HUES64 (cell line): ENCODE measurements at regions not wholly inside any gene's neighbourhood (a gene's known extent, or its start where the extent isn't known, plus 50 kb on each side); places are given as distances from the start of the nearest gene placed in this dataset.

Experiments
- H3K27ac ChIP-seq: 2 replicates; pipeline ENCODE4 v1.7.0; 2013; ENCODE audit warnings: low read depth, low read length, inconsistent platforms
- H3K27me3 ChIP-seq: 2 replicates; pipeline ENCODE4 v1.6.1; 2013; ENCODE audit warnings: mild to moderate bottlenecking, low read length; ENCODE audit not compliant: insufficient read depth
- H3K36me3 ChIP-seq: 2 replicates; pipeline ENCODE4 v1.6.1; 2013; ENCODE audit warnings: mild to moderate bottlenecking, low read length; ENCODE audit not compliant: insufficient read depth
- H3K4me1 ChIP-seq: 2 replicates; pipeline ENCODE4 v1.6.1; 2013; ENCODE audit warnings: mild to moderate bottlenecking, low read length, moderate library complexity; ENCODE audit not compliant: insufficient read depth
- H3K4me3 ChIP-seq: 2 replicates; pipeline ENCODE4 v1.5.1; 2013; ENCODE audit warnings: mild to moderate bottlenecking, low read length, moderate library complexity
- H3K9ac ChIP-seq: 2 replicates; pipeline ENCODE4 v1.6.1; 2013; ENCODE audit warnings: mild to moderate bottlenecking, low read depth, low read length
- H3K9me3 ChIP-seq: 2 replicates; pipeline ENCODE4 v1.6.1; 2013; ENCODE audit warnings: low read depth, low read length; ENCODE audit not compliant: insufficient read depth
- WGBS: fragments of 150-250, 120-280 bp; methylation state at CpG from one replicate; pipeline ENCODE4 v1.1.7; 2013; ENCODE audit warnings: missing lambda C conversion rate; 5-methylcytosine and 5-hydroxymethylcytosine counted together

- 90% methylated on average over 3 of the region's 3 CpGs for WGBS
- Histone ChIP-seq H3K9ac (no peak overlapping the region), H3K4me3 (no peak overlapping the region), H3K27me3 (peaks cover 8% of the 10 kb centered on the region; the same call in 1 of the 2 replicates), H3K9me3 (no peaks in the 10 kb centered on the region), H3K36me3 (no peaks in the 10 kb centered on the region), H3K27ac (no peak overlapping the region), H3K4me1 (peaks cover 9% of the 10 kb centered on the region; the same call in 1 of the 2 replicates)
These were observed 569.7 kb downstream of the REEP3 start for GRCh38 chr10:64090865-64091264.

GRCh38 chr10:64091897-64092296 is 570.7 kb downstream of the REEP3 start:
- peaks cover 8% of the 10 kb centered on the region; the same call in 1 of the 2 replicates for H3K27me3 ChIP-seq
- H3K36me3 ChIP-seq, result no peaks in the 10 kb centered on the region
- no peaks in the 10 kb centered on the region for H3K9me3 ChIP-seq
- H3K27ac ChIP-seq, result no peak overlapping the region
- 78% methylated on average over 4 of the region's 4 CpGs for WGBS
- H3K4me3 ChIP-seq, result no peak overlapping the region
- no peak overlapping the region for H3K9ac ChIP-seq
- H3K4me1 ChIP-seq, result peaks cover under 1% of the 10 kb centered on the region; the same call in 1 of the 2 replicates

- 90% methylated on average over 3 of the region's 3 CpGs for WGBS
- Histone ChIP-seq H3K27ac (no peak overlapping the region), H3K9ac (no peak overlapping the region), H3K4me1 (no peaks in the 10 kb centered on the region), H3K9me3 (no peaks in the 10 kb centered on the region), H3K27me3 (no peaks in the 10 kb centered on the region), H3K36me3 (no peaks in the 10 kb centered on the region), H3K4me3 (no peak overlapping the region)
These were observed 572.1 kb downstream of the REEP3 start for GRCh38 chr10:64093304-64093703.

- Histone ChIP-seq H3K9ac (no peak overlapping the region), H3K4me3 (no peak overlapping the region), H3K4me1 (no peaks in the 10 kb centered on the region), H3K36me3 (no peaks in the 10 kb centered on the region), H3K27me3 (no peaks in the 10 kb centered on the region), H3K9me3 (no peaks in the 10 kb centered on the region), H3K27ac (no peak overlapping the region)
- WGBS, result 100% methylated on average over 2 of the region's 3 CpGs
These were observed 572.8 kb downstream of the REEP3 start for GRCh38 chr10:64093946-64094535.

- no peak overlapping the region for H3K9ac ChIP-seq
- H3K27ac ChIP-seq, result no peak overlapping the region
- H3K4me1 ChIP-seq, result no peaks in the 10 kb centered on the region
- H3K36me3 ChIP-seq, result no peaks in the 10 kb centered on the region
- no peaks in the 10 kb centered on the region for H3K9me3 ChIP-seq
- no peaks in the 10 kb centered on the region for H3K27me3 ChIP-seq
- 92% methylated on average over 4 of the region's 4 CpGs for WGBS
- no peak overlapping the region for H3K4me3 ChIP-seq
These were observed 575.7 kb downstream of the REEP3 start for GRCh38 chr10:64096941-64097340.

GRCh38 chr10:64097391-64098122 is 576.4 kb downstream of the REEP3 start:
- H3K27ac ChIP-seq, result no peak overlapping the region
- H3K36me3 ChIP-seq, result no peaks in the 10 kb centered on the region
- H3K4me3 ChIP-seq, result no peak overlapping the region
- 94% methylated on average over 5 of the region's 9 CpGs for WGBS
- H3K4me1 ChIP-seq, result no peaks in the 10 kb centered on the region
- no peaks in the 10 kb centered on the region for H3K9me3 ChIP-seq
- H3K27me3 ChIP-seq, result no peaks in the 10 kb centered on the region
- H3K9ac ChIP-seq, result no peak overlapping the region

- Histone ChIP-seq H3K4me1 (no peaks in the 10 kb centered on the region), H3K27ac (no peak overlapping the region), H3K9ac (no peak overlapping the region), H3K9me3 (no peaks in the 10 kb centered on the region), H3K27me3 (no peaks in the 10 kb centered on the region), H3K36me3 (no peaks in the 10 kb centered on the region), H3K4me3 (no peak overlapping the region)
- WGBS, result 93% methylated on average over 1 of the region's 1 CpG
These were observed 577.8 kb downstream of the REEP3 start for GRCh38 chr10:64098994-64099393.

GRCh38 chr10:64101606-64102263 is 580.5 kb downstream of the REEP3 start:
- Histone ChIP-seq H3K9me3 (no peaks in the 10 kb centered on the region), H3K27ac (no peak overlapping the region), H3K4me1 (no peaks in the 10 kb centered on the region), H3K27me3 (no peaks in the 10 kb centered on the region), H3K36me3 (no peaks in the 10 kb centered on the region), H3K4me3 (no peak overlapping the region), H3K9ac (no peak overlapping the region)
- 97% methylated on average over 3 of the region's 3 CpGs for WGBS

- H3K4me3 ChIP-seq, result no peak overlapping the region
- no peak overlapping the region for H3K9ac ChIP-seq
- no peaks in the 10 kb centered on the region for H3K4me1 ChIP-seq
- no peaks in the 10 kb centered on the region for H3K9me3 ChIP-seq
- no peaks in the 10 kb centered on the region for H3K27me3 ChIP-seq
- H3K36me3 ChIP-seq, result no peaks in the 10 kb centered on the region
- 100% methylated on average over 1 of the region's 1 CpG for WGBS
- H3K27ac ChIP-seq, result no peak overlapping the region
These were observed 581.0 kb downstream of the REEP3 start for GRCh38 chr10:64102264-64102633.

- Histone ChIP-seq H3K27me3 (no peaks in the 10 kb centered on the region), H3K4me3 (no peak overlapping the region), H3K9me3 (no peaks in the 10 kb centered on the region), H3K27ac (no peak overlapping the region), H3K36me3 (no peaks in the 10 kb centered on the region), H3K4me1 (no peaks in the 10 kb centered on the region), H3K9ac (no peak overlapping the region)
- WGBS, result 96% methylated on average over 2 of the region's 2 CpGs
These were observed 581.7 kb downstream of the REEP3 start for GRCh38 chr10:64102916-64103315.

- Histone ChIP-seq H3K27me3 (no peaks in the 10 kb centered on the region), H3K9ac (no peak overlapping the region), H3K4me1 (no peaks in the 10 kb centered on the region), H3K9me3 (no peaks in the 10 kb centered on the region), H3K4me3 (no peak overlapping the region), H3K36me3 (no peaks in the 10 kb centered on the region), H3K27ac (no peak overlapping the region)
- WGBS, result 94% methylated on average over 6 of the region's 6 CpGs
These were observed 582.7 kb downstream of the REEP3 start for GRCh38 chr10:64103750-64104470.
